Kidney epithelial cell (primary cell): ENCODE measurements at regions not wholly inside any gene's neighbourhood (a gene's known extent, or its start where the extent isn't known, plus 50 kb on each side); places are given as distances from the start of the nearest gene placed in this dataset.

ENCODE experiments used
- DNase-seq: peaks from one replicate; pipeline ENCODE4 v3.0.0-alpha.2; 2010; ENCODE audit warnings: low read depth
- H3K27me3 ChIP-seq: 2 replicates; pipeline ENCODE4 v1.6.0; 2011; ENCODE audit warnings: low read length; ENCODE audit not compliant: control insufficient read depth, insufficient read depth
- H3K36me3 ChIP-seq: 2 replicates; pipeline ENCODE4 v1.5.1; 2011; ENCODE audit warnings: low read length; ENCODE audit not compliant: control insufficient read depth, insufficient read depth
- H3K4me3 ChIP-seq: 2 replicates; pipeline ENCODE4 v1.5.1; 2011; ENCODE audit warnings: low read depth, mild to moderate bottlenecking, control low read depth, low read length
- TF ChIP-seq, protein P1 (sequence below): IDR thresholded peaks from 2 replicates; pipeline ENCODE4 v1.5.1; 2011; ENCODE audit warnings: mild to moderate bottlenecking, moderate library complexity, low read length, control low read depth, inconsistent platforms; ENCODE audit not compliant: insufficient read depth, poor library complexity, severe bottlenecking

DNA sequence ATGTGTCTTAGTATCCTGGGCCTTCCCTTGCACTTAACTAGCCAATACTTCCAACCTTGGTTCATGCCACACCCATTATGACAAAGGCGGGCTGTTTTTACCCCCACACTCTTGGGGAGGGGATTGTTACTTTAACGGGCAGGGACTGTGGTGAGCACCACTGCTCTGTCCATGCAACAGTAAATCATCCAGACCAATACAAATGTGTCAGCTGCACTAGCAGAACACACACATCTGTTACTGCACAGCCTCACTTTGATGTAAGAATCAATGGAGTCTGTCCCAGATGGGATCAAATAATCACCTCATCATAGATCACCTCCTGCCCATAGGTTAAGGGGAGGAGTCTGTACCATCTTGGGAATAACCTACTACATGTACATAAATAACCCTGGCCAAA lies 58.1 kb downstream of the NPAP1 start:
- TF ChIP-seq, protein P1, sequence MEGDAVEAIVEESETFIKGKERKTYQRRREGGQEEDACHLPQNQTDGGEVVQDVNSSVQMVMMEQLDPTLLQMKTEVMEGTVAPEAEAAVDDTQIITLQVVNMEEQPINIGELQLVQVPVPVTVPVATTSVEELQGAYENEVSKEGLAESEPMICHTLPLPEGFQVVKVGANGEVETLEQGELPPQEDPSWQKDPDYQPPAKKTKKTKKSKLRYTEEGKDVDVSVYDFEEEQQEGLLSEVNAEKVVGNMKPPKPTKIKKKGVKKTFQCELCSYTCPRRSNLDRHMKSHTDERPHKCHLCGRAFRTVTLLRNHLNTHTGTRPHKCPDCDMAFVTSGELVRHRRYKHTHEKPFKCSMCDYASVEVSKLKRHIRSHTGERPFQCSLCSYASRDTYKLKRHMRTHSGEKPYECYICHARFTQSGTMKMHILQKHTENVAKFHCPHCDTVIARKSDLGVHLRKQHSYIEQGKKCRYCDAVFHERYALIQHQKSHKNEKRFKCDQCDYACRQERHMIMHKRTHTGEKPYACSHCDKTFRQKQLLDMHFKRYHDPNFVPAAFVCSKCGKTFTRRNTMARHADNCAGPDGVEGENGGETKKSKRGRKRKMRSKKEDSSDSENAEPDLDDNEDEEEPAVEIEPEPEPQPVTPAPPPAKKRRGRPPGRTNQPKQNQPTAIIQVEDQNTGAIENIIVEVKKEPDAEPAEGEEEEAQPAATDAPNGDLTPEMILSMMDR = no peak
- H3K4me3 ChIP-seq = no peak overlapping the region
- no peak for DNase-seq
- H3K27me3 ChIP-seq = no peaks in the 10 kb centered on the region
- no peaks in the 10 kb centered on the region for H3K36me3 ChIP-seq

DNA sequence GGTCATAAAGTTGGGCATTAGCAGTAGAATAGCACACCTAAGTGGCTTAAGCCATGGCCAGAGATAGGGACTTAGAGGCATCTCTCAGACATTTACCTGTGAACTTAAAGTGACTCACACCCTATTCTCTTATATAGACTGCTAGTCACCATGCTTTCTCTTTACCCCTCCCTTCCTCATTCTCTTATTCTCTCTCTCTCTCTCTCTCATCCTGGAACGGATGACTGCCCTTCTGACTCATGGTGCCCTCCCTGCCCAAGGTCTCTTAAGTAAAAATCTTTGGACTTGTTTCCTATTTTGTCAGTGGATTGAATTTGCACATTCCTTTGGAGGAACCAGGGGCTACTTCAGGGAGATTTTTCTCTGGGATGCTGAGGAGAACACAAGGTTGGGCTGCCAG lies 58.8 kb downstream of the NPAP1 start:
- no peak for DNase-seq
- Histone ChIP-seq H3K36me3 (no peaks in the 10 kb centered on the region), H3K27me3 (no peaks in the 10 kb centered on the region), H3K4me3 (no peak overlapping the region)
- TF ChIP-seq, protein P1 = no peak

DNA sequence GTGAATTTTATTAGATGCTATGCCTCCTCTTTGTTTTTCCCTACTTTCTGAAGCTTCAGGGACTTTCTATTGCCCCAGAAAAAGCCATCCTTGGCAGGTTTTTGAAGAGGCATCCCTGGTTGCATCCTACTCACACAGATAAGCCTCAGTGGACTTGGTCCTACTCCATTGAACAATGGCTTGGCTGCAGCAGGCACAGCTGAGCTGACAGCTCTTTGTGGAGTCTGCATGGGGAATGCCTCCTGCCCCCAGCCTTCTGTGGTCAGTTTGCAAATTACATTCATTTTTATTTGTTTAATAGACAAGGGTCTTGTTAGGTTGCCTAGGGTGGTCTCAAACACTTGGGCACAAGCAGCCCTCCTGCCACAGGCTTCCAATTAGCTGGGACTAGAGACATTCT lies 69.7 kb downstream of the NPAP1 start:
- TF ChIP-seq, protein P1 = no peak
- Histone ChIP-seq H3K27me3 (no peaks in the 10 kb centered on the region), H3K4me3 (no peak overlapping the region), H3K36me3 (no peaks in the 10 kb centered on the region)
- DNase-seq = no peak

DNA sequence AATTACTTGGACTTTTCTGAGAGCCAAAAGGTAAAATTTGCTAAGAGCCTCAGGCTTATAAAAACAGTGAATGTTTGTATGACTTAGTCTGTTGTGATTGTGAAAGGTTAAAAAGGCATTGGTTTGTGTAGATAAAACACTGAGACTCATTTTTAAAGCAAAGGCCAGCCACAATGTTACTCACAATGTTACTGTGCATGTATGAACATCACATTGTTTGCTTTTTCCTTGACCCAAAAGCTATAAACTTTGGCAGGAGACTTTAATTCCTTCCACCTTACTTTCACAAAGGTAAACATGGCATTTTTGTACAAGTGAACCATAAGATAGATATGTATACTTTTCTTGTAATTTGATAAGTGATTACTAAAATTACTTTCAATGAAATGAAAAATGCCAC lies 70.5 kb downstream of the NPAP1 start:
- Histone ChIP-seq H3K4me3 (no peak overlapping the region), H3K36me3 (no peaks in the 10 kb centered on the region), H3K27me3 (no peaks in the 10 kb centered on the region)
- no peak for DNase-seq
- TF ChIP-seq, protein P1 = no peak

DNA sequence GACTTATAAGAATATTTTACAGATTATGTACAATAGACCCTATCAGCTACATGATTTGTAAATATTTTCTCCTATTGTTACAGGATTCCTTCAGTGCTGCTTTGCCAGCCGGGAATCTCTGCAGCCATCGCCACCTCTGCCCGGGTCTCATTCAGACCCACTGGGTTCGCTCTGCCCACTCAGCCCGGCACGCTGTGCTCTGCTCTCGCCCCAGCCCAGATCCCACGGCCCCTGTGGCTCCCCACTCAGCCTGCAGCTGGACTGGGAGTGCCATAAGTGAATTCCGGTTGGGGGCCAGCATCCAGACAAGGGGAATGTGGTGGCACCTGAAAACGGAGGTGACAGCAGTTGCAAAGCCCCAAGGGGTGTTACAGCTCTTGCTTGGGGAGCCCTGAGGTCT lies 71.8 kb downstream of the NPAP1 start:
- no peaks in the 10 kb centered on the region for H3K27me3 ChIP-seq
- no peak for DNase-seq

More for the DNA sequence above, 71.8 kb downstream of the NPAP1 start:
- no peak overlapping the region for H3K4me3 ChIP-seq
- TF ChIP-seq, protein P1 = no peak
- no peaks in the 10 kb centered on the region for H3K36me3 ChIP-seq
